ENCODE measurements at regions not wholly inside any gene's neighbourhood (a gene's known extent, or its start where the extent isn't known, plus 50 kb on each side); places are given as distances from the start of the nearest gene placed in this dataset.

DNA sequence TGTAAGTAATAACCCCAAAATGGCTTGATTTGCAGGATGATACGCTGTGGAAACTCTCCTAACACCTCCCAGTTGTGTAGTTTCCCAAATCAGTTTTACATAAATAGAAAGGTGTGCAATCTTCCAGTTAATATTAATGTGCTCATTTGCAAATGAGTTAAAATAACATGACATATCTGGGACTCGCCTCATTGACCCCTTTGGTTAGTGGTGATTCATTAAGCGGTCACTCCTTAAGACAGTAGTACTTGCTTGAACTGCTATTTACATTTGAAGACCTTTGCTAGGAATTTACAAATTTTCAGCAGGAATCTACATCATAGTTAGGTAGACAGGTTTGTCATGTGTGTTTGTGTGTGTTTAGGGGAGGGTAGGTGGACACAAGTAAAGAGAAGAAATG is 1367.7 kb upstream of the CELF4 start:
- Histone ChIP-seq H3K27me3 (ENCODE audit: control insufficient read depth in 2 of 2, insufficient read depth in 2 of 2, low read length in 2 of 2) (no peaks in the 10 kb centered on the region), H3K9me1 (replicated peaks; ENCODE audit: control insufficient read depth, extremely low read depth, insufficient read depth, low read length) (no peaks in the 10 kb centered on the region), H3K4me3 (replicated peaks in 1 of 3; ENCODE audit: insufficient read depth in 1 of 3, low read depth in 1 of 3, low read length in 3 of 3) (no peak overlapping the region), H2AFZ (ENCODE audit: low read depth, low read length) (no peak overlapping the region), H3K36me3 (ENCODE audit: control insufficient read depth in 2 of 2, extremely low read depth in 1 of 2, insufficient read depth in 2 of 2, low read length in 2 of 2) (no peaks in the 10 kb centered on the region), H3K79me2 (ENCODE audit: control insufficient read depth, insufficient read depth, low read length) (no peaks in the 10 kb centered on the region), H3K4me1 (ENCODE audit: control insufficient read depth, extremely low read depth, insufficient read depth, low read length) (no peaks in the 10 kb centered on the region), H3K27ac (ENCODE audit: insufficient read depth, low read depth, low read length) (no peak overlapping the region), H3K9ac (replicated peaks; ENCODE audit: extremely low read depth, insufficient read depth, low read length) (no peak overlapping the region), H4K20me1 (replicated peaks; ENCODE audit: control insufficient read depth, extremely low read depth, insufficient read depth, low read length) (no peaks in the 10 kb centered on the region), H3K9me3 (replicated peaks; ENCODE audit: control insufficient read depth, insufficient read depth, low read length) (no peaks in the 10 kb centered on the region), H3K4me2 (ENCODE audit: insufficient read depth, low read length) (no peak overlapping the region)
- FAIRE-seq (no peak), DNase-seq (ENCODE audit: low read depth, low spot score) (no peak)
- dilution Hi-C loops (cut with MboI; ENCODE audit: extremely low pct_ligation_motif_present, low sequenced_read_pairs) (no loop called here), intact Hi-C loops (cut with micrococcal nuclease) (no loop called here)
- ChIA-PET CTCF (no interaction called here), POLR2A (no interaction called here)
- TF ChIP-seq POLR2AphosphoS5 (IDR thresholded peaks at IDR 0.05; ENCODE audit: insufficient read depth, low read depth, low read length) (no peak), EZH2 (IDR thresholded peaks at IDR 0.05; ENCODE audit: borderline replicate concordance, low read depth, low read length, severe bottlenecking) (no peak), POLR2A (IDR thresholded peaks at IDR 0.05; ENCODE audit: low read depth, low read length) (no peak), JUN (IDR thresholded peaks at IDR 0.05; ENCODE audit: borderline replicate concordance, insufficient read depth, insufficient read length, low read depth) (no peak), MYC (IDR thresholded peaks at IDR 0.05; ENCODE audit: low read depth, low read length) (no peak), GATA2 (IDR thresholded peaks at IDR 0.05; ENCODE audit: insufficient read depth, insufficient read length, low read depth, low read length) (no peak), FOS (IDR thresholded peaks at IDR 0.05; ENCODE audit: borderline replicate concordance, insufficient read depth, low read length) (no peak)
- TF ChIP-seq, protein P1, sequence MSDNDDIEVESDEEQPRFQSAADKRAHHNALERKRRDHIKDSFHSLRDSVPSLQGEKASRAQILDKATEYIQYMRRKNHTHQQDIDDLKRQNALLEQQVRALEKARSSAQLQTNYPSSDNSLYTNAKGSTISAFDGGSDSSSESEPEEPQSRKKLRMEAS (IDR thresholded peaks at IDR 0.05; ENCODE audit: insufficient read depth, insufficient read length) = no peak
- TF ChIP-seq, protein P2, sequence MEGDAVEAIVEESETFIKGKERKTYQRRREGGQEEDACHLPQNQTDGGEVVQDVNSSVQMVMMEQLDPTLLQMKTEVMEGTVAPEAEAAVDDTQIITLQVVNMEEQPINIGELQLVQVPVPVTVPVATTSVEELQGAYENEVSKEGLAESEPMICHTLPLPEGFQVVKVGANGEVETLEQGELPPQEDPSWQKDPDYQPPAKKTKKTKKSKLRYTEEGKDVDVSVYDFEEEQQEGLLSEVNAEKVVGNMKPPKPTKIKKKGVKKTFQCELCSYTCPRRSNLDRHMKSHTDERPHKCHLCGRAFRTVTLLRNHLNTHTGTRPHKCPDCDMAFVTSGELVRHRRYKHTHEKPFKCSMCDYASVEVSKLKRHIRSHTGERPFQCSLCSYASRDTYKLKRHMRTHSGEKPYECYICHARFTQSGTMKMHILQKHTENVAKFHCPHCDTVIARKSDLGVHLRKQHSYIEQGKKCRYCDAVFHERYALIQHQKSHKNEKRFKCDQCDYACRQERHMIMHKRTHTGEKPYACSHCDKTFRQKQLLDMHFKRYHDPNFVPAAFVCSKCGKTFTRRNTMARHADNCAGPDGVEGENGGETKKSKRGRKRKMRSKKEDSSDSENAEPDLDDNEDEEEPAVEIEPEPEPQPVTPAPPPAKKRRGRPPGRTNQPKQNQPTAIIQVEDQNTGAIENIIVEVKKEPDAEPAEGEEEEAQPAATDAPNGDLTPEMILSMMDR (IDR thresholded peaks at IDR 0.05; ENCODE audit: extremely low read depth in 1 of 2, insufficient read depth in 1 of 2, low read depth in 1 of 2, low read length in 2 of 2) = no peak
- BruUV-seq (replicated peaks) = no TSS peak

Measured in endothelial cell of umbilical vein (primary cell).